ENCODE measurements at regions not wholly inside any gene's neighbourhood (a gene's known extent, or its start where the extent isn't known, plus 50 kb on each side); places are given as distances from the start of the nearest gene placed in this dataset.

DNA sequence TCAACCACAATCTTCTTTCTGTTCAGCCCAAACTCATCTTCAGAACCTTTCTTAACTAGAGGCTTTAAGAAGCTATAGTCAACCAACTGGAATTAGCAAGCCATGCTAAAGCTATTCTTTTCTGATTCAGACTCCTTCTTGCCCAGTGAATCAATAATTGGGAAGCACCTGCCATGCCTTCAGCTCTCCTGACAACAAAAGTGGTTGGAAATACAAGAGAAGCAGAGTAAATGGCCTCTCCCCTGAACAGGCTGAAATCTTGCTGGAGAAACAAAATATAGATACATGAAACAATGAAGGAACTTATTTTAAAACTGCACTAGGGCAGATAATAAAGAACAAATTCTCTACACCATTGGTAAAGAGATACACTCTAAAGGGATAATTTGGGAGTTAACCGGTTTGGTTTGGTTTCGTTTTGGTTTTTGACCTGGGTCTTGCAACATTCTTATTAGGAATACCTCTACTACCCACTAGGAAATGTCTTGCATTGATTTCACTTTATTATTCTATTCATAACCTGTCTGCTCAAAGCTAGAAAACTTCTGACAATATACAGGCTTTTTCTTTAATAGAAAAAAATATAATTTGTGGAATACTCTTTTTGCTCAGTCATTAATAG is 173.6 kb upstream of the DYNLRB2 start:
- H4K5ac ChIP-seq (ENCODE audit: insufficient read length, low read depth, low read length), result no peak overlapping the region
- H4K91ac ChIP-seq (ENCODE audit: insufficient read length, low read depth, low read length), result no peak overlapping the region
- no peak overlapping the region for H2BK5ac ChIP-seq (ENCODE audit: insufficient read length, low read length)
- no peak overlapping the region for H3K23ac ChIP-seq (ENCODE audit: insufficient read length, low read depth, low read length)
- Mint-ChIP-seq H3K27me3 (ENCODE audit: low read depth) (peaks cover 7% of the 10 kb centered on the region), H3K4me3 (no peak overlapping the region), H3K27ac (no peak overlapping the region), H3K4me1 (peaks cover 3 to 8% of the 10 kb centered on the region in 2 experiments), H3K36me3 (ENCODE audit: insufficient read depth in 1 of 3, low read depth in 3 of 3) (no peaks in the 10 kb centered on the region), H3K9me3 (no peaks in the 10 kb centered on the region)
- no peak overlapping the region for H3K4ac ChIP-seq (ENCODE audit: low read depth, low read length)
- no peak overlapping the region for H2BK15ac ChIP-seq (ENCODE audit: low read depth, low read length)
- no peak overlapping the region for H3T11ph ChIP-seq (ENCODE audit: low read length)
- H2BK120ac ChIP-seq (ENCODE audit: low read depth, low read length, poor library complexity, severe bottlenecking), result no peak overlapping the region
- no peak overlapping the region for H3K9ac ChIP-seq (ENCODE audit: extremely low read depth, insufficient read length, low read length)
- TF ChIP-seq, protein P1, sequence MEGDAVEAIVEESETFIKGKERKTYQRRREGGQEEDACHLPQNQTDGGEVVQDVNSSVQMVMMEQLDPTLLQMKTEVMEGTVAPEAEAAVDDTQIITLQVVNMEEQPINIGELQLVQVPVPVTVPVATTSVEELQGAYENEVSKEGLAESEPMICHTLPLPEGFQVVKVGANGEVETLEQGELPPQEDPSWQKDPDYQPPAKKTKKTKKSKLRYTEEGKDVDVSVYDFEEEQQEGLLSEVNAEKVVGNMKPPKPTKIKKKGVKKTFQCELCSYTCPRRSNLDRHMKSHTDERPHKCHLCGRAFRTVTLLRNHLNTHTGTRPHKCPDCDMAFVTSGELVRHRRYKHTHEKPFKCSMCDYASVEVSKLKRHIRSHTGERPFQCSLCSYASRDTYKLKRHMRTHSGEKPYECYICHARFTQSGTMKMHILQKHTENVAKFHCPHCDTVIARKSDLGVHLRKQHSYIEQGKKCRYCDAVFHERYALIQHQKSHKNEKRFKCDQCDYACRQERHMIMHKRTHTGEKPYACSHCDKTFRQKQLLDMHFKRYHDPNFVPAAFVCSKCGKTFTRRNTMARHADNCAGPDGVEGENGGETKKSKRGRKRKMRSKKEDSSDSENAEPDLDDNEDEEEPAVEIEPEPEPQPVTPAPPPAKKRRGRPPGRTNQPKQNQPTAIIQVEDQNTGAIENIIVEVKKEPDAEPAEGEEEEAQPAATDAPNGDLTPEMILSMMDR (conservative IDR thresholded peaks at IDR 0.05), result no peak
- H3K9me3 ChIP-seq (ENCODE audit: control insufficient read depth, low read depth, low read length), result no peaks in the 10 kb centered on the region
- no peak overlapping the region for H2AFZ ChIP-seq (ENCODE audit: low read length)
- no peaks in the 10 kb centered on the region for H3K4me1 ChIP-seq (ENCODE audit: insufficient read depth, low read length)
- H3K27ac ChIP-seq (ENCODE audit: insufficient read length, low read depth, low read length), result no peak overlapping the region
- no peaks in the 10 kb centered on the region for H3K27me3 ChIP-seq (ENCODE audit: insufficient read depth, low read length)
- no peak overlapping the region for H3K14ac ChIP-seq (ENCODE audit: insufficient read depth, low read length)
- H2BK20ac ChIP-seq (ENCODE audit: low read depth, low read length, poor library complexity, severe bottlenecking), result no peak overlapping the region
- no peak overlapping the region for H4K8ac ChIP-seq (replicated peaks; ENCODE audit: insufficient read length, low read depth, low read length)
- no peak overlapping the region for H3K4me2 ChIP-seq (ENCODE audit: insufficient read depth, insufficient read length, low read length)
- no peaks in the 10 kb centered on the region for H3K23me2 ChIP-seq (ENCODE audit: insufficient read length, low read depth, low read length, poor library complexity, severe bottlenecking)
- H3K79me1 ChIP-seq (ENCODE audit: insufficient read depth, low read depth, low read length, poor library complexity, severe bottlenecking), result no peaks in the 10 kb centered on the region
- DNase-seq, result no peak
- no peak overlapping the region for H3K18ac ChIP-seq (ENCODE audit: insufficient read length, low read depth, low read length)
- WGBS (ENCODE audit: extremely low coverage, insufficient read length, low lambda C conversion rate), result no CpG with 5 or more reads among the region's 2 CpGs
- H3K56ac ChIP-seq (ENCODE audit: insufficient read length, low read depth, low read length), result no peak overlapping the region
- no peaks in the 10 kb centered on the region for H3K79me2 ChIP-seq (ENCODE audit: insufficient read depth, low read length)
- H2BK12ac ChIP-seq (ENCODE audit: insufficient read length, low read depth, low read length), result no peak overlapping the region
- no peak overlapping the region for H2AK5ac ChIP-seq (ENCODE audit: insufficient read length, low read length)
- no peaks in the 10 kb centered on the region for H4K20me1 ChIP-seq (ENCODE audit: control insufficient read depth, insufficient read depth, insufficient read length)

Data from H9 (cell line).